SU-DHL-6 (cell line): ENCODE measurements at regions not wholly inside any gene's neighbourhood (a gene's known extent, or its start where the extent isn't known, plus 50 kb on each side); places are given as distances from the start of the nearest gene placed in this dataset.

Experiments used
- EZH2phosphoT487 ChIP-seq: fragments of 200-600 bp; sonication (generic), shearing (Covaris generic); conservative IDR thresholded peaks from 2 replicates; pipeline ENCODE4 v1.6.1; 2018; ENCODE audit warnings: mild to moderate bottlenecking, antibody characterized with exemption, low read length, moderate library complexity, mixed read lengths
- TF ChIP-seq, protein P1 (sequence below): fragments of 200-600 bp; sonication (generic); IDR thresholded peaks from one replicate; pipeline ENCODE4 v1.5.1; 2017; ENCODE audit warnings: antibody characterized with exemption, mild to moderate bottlenecking, low read length, moderate library complexity; ENCODE audit not compliant: insufficient read depth, poor library complexity, severe bottlenecking

GRCh38 chrX:5648941-5649568 lies 579.6 kb downstream of the NLGN4X start:
- TF ChIP-seq, protein P1, sequence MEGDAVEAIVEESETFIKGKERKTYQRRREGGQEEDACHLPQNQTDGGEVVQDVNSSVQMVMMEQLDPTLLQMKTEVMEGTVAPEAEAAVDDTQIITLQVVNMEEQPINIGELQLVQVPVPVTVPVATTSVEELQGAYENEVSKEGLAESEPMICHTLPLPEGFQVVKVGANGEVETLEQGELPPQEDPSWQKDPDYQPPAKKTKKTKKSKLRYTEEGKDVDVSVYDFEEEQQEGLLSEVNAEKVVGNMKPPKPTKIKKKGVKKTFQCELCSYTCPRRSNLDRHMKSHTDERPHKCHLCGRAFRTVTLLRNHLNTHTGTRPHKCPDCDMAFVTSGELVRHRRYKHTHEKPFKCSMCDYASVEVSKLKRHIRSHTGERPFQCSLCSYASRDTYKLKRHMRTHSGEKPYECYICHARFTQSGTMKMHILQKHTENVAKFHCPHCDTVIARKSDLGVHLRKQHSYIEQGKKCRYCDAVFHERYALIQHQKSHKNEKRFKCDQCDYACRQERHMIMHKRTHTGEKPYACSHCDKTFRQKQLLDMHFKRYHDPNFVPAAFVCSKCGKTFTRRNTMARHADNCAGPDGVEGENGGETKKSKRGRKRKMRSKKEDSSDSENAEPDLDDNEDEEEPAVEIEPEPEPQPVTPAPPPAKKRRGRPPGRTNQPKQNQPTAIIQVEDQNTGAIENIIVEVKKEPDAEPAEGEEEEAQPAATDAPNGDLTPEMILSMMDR = no peak
- TF ChIP-seq EZH2phosphoT487 = no peak
